Astrocyte (in vitro differentiated cells and primary cell): ENCODE measurements at regions not wholly inside any gene's neighbourhood (a gene's known extent, or its start where the extent isn't known, plus 50 kb on each side); places are given as distances from the start of the nearest gene placed in this dataset.

Experiments used
- DNase-seq: peaks from one replicate; pipeline ENCODE4 v3.0.0-alpha.2; 2010; ENCODE audit warnings: low read depth
- FAIRE-seq: peaks from 2 replicates; lab custom pipeline; 2011; peaks lifted over from hg19 to GRCh38; lab: Jason Lieb, UNC
- H2AFZ ChIP-seq: 2 replicates; pipeline ENCODE4 v1.6.0; 2012; ENCODE audit warnings: low read depth, low read length, inconsistent platforms
- H3K27ac ChIP-seq: 2 replicates; pipeline ENCODE4 v1.5.1; 2011; ENCODE audit warnings: low read depth, low read length, inconsistent platforms
- H3K27me3 ChIP-seq: 2 replicates; pipeline ENCODE4 v1.6.0; 2011; ENCODE audit warnings: low read length, inconsistent platforms; ENCODE audit not compliant: insufficient read depth
- H3K36me3 ChIP-seq: 2 replicates; pipeline ENCODE4 v1.5.1; 2011; ENCODE audit warnings: low read length, inconsistent platforms; ENCODE audit not compliant: insufficient read depth
- H3K4me1 ChIP-seq: 2 replicates; pipeline ENCODE4 v1.5.1; 2011; ENCODE audit warnings: low read length, inconsistent platforms; ENCODE audit not compliant: insufficient read depth
- H3K4me2 ChIP-seq: 2 replicates; pipeline ENCODE4 v1.6.0; 2012; ENCODE audit warnings: low read length, inconsistent platforms
- H3K4me3 ChIP-seq: 2 replicates; pipeline ENCODE4 v1.5.1; 2011; ENCODE audit warnings: low read depth, mild to moderate bottlenecking, low read length, inconsistent platforms; ENCODE audit not compliant: insufficient read depth
- H3K79me2 ChIP-seq: 2 replicates; pipeline ENCODE4 v1.6.0; 2012; ENCODE audit warnings: mild to moderate bottlenecking, low read length, inconsistent platforms; ENCODE audit not compliant: insufficient read depth
- H3K9ac ChIP-seq: 2 replicates; pipeline ENCODE4 v1.6.0; 2012; ENCODE audit warnings: mild to moderate bottlenecking, low read length, inconsistent platforms
- H3K9me3 ChIP-seq: 2 replicates; pipeline ENCODE4 v1.5.1; 2012; ENCODE audit warnings: low read depth, mild to moderate bottlenecking, low read length, inconsistent platforms; ENCODE audit not compliant: insufficient read depth
- H4K20me1 ChIP-seq: 2 replicates; pipeline ENCODE4 v1.6.0; 2012; ENCODE audit warnings: low read length, inconsistent platforms; ENCODE audit not compliant: insufficient read depth
- H3K27ac Mint-ChIP-seq: one replicate; pipeline ENCODE4 v1.8.0; 2021; ENCODE audit warnings: mild to moderate bottlenecking, mixed read lengths; ENCODE audit not compliant: unreplicated experiment
- H3K27me3 Mint-ChIP-seq: one replicate; pipeline ENCODE4 v1.8.0; 2021; ENCODE audit warnings: low read depth, mixed read lengths; ENCODE audit not compliant: unreplicated experiment
- H3K36me3 Mint-ChIP-seq: one replicate; pipeline ENCODE4 v1.8.0; 2021; ENCODE audit warnings: low read depth, mixed read lengths; ENCODE audit not compliant: unreplicated experiment
- H3K4me1 Mint-ChIP-seq: one replicate; pipeline ENCODE4 v1.8.0; 2021; ENCODE audit warnings: low read depth, mixed read lengths; ENCODE audit not compliant: unreplicated experiment
- H3K4me3 Mint-ChIP-seq: one replicate; pipeline ENCODE4 v1.8.0; 2021; ENCODE audit warnings: mild to moderate bottlenecking, moderate library complexity, mixed read lengths; ENCODE audit not compliant: unreplicated experiment
- H3K9me3 Mint-ChIP-seq: one replicate; pipeline ENCODE4 v1.8.0; 2021; ENCODE audit warnings: mild to moderate bottlenecking, mixed read lengths; ENCODE audit not compliant: unreplicated experiment
- CTCF ChIP-seq: IDR thresholded peaks from 2 replicates; pipeline ENCODE4 v1.5.1; 2011; ENCODE audit warnings: low read depth, mild to moderate bottlenecking, inconsistent platforms, low read length, moderate library complexity; ENCODE audit not compliant: insufficient read depth
- EZH2 ChIP-seq: IDR thresholded peaks from 2 replicates; pipeline ENCODE4 v1.6.1; 2012; ENCODE audit warnings: mild to moderate bottlenecking, low read length, inconsistent platforms; ENCODE audit not compliant: insufficient read depth

- FAIRE-seq (no peak), DNase-seq (no peak)
- no peaks in the 10 kb centered on the region for H3K79me2 ChIP-seq
- H3K9ac ChIP-seq, result no peak overlapping the region
- no peak overlapping the region for H3K27ac Mint-ChIP-seq
- no peaks in the 10 kb centered on the region for H3K4me1 ChIP-seq
- H3K36me3 ChIP-seq, result no peaks in the 10 kb centered on the region
- TF ChIP-seq EZH2 (no peak), CTCF (no peak)
- no peaks in the 10 kb centered on the region for H3K27me3 ChIP-seq
- H3K9me3 Mint-ChIP-seq, result peaks cover 8% of the 10 kb centered on the region
- H3K9me3 ChIP-seq, result no peaks in the 10 kb centered on the region
- H3K4me3 ChIP-seq, result no peak overlapping the region
- H2AFZ ChIP-seq, result no peak overlapping the region
- no peak overlapping the region for H3K4me2 ChIP-seq
- H3K27me3 Mint-ChIP-seq, result peaks cover 7% of the 10 kb centered on the region
- H3K27ac ChIP-seq, result no peak overlapping the region
- no peaks in the 10 kb centered on the region for H4K20me1 ChIP-seq
- H3K36me3 Mint-ChIP-seq, result peaks cover 3% of the 10 kb centered on the region
- peaks cover 10% of the 10 kb centered on the region for H3K4me1 Mint-ChIP-seq
- H3K4me3 Mint-ChIP-seq, result no peak overlapping the region
Observed at GRCh38 chr10:29959586-29959985, 99.8 kb downstream of the JCAD start.

- peak overlapping the region; percentile 1 for H3K4me2 ChIP-seq
- no peak overlapping the region for H2AFZ ChIP-seq
- H3K9me3 Mint-ChIP-seq, result peaks cover 8% of the 10 kb centered on the region
- DNase-seq (no peak), FAIRE-seq (no peak)
- H4K20me1 ChIP-seq, result no peaks in the 10 kb centered on the region
- H3K9ac ChIP-seq, result no peak overlapping the region
- H3K27me3 ChIP-seq, result no peaks in the 10 kb centered on the region
- peaks cover 4% of the 10 kb centered on the region for H3K27me3 Mint-ChIP-seq
- H3K4me1 Mint-ChIP-seq, result peaks cover 10% of the 10 kb centered on the region
- no peaks in the 10 kb centered on the region for H3K4me1 ChIP-seq
- no peak overlapping the region for H3K27ac ChIP-seq
- no peak overlapping the region for H3K4me3 ChIP-seq
- no peaks in the 10 kb centered on the region for H3K79me2 ChIP-seq
- H3K4me3 Mint-ChIP-seq, result no peak overlapping the region
- no peaks in the 10 kb centered on the region for H3K9me3 ChIP-seq
- H3K36me3 Mint-ChIP-seq, result peaks cover 3% of the 10 kb centered on the region
- H3K36me3 ChIP-seq, result no peaks in the 10 kb centered on the region
- TF ChIP-seq CTCF (no peak), EZH2 (no peak)
- H3K27ac Mint-ChIP-seq, result no peak overlapping the region
Observed at GRCh38 chr10:29958440-29958839, 100.9 kb downstream of the JCAD start.

GRCh38 chr10:29957907-29958331 lies 101.5 kb downstream of the JCAD start:
- peaks cover 3% of the 10 kb centered on the region for H3K36me3 Mint-ChIP-seq
- FAIRE-seq (no peak), DNase-seq (peak; percentile 81)
- no peak overlapping the region for H2AFZ ChIP-seq
- no peaks in the 10 kb centered on the region for H3K4me1 ChIP-seq
- H3K27me3 Mint-ChIP-seq, result peaks cover 4% of the 10 kb centered on the region
- peaks cover 8% of the 10 kb centered on the region for H3K9me3 Mint-ChIP-seq
- H3K4me3 ChIP-seq, result no peak overlapping the region
- no peak overlapping the region for H3K27ac ChIP-seq
- no peak overlapping the region for H3K9ac ChIP-seq
- H3K79me2 ChIP-seq, result no peaks in the 10 kb centered on the region
- no peaks in the 10 kb centered on the region for H3K27me3 ChIP-seq
- peak overlapping the region; percentile 1 for H3K4me2 ChIP-seq
- no peak overlapping the region for H3K27ac Mint-ChIP-seq
- TF ChIP-seq CTCF (no peak), EZH2 (no peak)
- no peak overlapping the region for H3K4me3 Mint-ChIP-seq
- H3K36me3 ChIP-seq, result no peaks in the 10 kb centered on the region
- no peaks in the 10 kb centered on the region for H3K9me3 ChIP-seq
- peaks cover 10% of the 10 kb centered on the region for H3K4me1 Mint-ChIP-seq
- H4K20me1 ChIP-seq, result no peaks in the 10 kb centered on the region
